Skeletal muscle cell (primary cell): ENCODE measurements at regions not wholly inside any gene's neighbourhood (a gene's known extent, or its start where the extent isn't known, plus 50 kb on each side); places are given as distances from the start of the nearest gene placed in this dataset.

Source experiments
- DNase-seq: peaks from one replicate; pipeline ENCODE4 v3.0.0-alpha.2; 2010; ENCODE audit warnings: low read depth
- H3K4me3 ChIP-seq: 2 replicates; pipeline ENCODE4 v1.5.1; 2011; ENCODE audit warnings: low read depth, mild to moderate bottlenecking, control low read depth, low read length, moderate library complexity

DNA sequence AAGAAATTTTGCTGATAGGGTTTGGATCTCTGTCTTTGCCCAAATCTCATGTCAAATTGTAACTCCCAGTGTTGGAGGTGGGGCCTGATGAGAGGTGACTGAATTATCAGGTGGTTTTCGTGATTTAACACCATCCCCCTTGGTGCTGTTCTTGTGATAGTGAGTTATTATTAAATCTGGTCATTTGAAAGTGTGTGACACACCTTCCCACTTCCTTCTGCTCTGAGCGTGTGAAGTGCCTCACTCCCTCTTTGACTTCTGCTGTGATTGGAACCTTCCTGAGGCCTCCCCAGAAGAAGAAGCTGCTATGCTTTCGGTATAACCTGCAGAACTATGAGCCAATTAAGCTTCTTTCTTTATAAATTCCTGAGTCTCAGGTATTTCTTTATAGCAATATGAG, 632.0 kb downstream of the SLITRK5 start:
- H3K4me3 ChIP-seq, result no peak overlapping the region
- no peak for DNase-seq

DNA sequence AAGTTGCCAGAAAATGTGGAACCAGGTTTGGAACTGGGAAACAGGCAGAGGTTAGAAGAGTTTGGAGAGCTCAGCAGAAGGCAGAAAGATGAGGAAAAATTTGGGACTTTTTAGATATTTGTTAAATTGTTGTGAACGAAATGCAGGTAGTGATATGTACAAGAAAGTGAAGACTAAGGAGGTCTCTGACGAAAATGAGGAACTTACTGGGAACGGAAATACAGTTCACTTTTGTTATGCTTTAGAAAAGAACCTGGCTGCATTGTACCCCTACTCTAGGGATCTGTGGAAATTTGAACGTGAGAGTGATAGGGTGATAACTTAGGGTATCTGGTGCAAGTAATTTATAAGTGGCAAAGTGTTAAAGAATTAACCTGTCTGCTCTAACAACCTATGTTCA, 632.4 kb downstream of the SLITRK5 start:
- DNase-seq, result no peak
- H3K4me3 ChIP-seq, result no peak overlapping the region

DNA sequence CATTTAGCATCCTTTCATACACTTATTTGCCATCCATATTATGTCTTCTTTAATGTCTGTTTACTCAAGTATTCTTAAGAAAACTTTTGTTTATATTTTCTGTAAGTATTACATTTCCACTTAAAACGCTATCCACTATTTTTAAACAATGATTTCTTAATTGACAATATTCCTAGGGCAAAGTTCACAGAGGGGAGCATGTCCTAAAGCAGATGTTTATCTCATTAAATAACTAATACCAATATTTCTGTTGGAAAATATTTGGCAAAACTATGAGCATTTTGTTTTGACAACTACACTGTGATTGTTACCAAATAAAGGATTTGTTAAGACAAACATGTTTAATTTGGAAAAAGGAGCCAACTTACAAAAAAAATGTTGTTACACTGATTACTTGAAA, 643.3 kb downstream of the SLITRK5 start:
- no peak for DNase-seq

DNA sequence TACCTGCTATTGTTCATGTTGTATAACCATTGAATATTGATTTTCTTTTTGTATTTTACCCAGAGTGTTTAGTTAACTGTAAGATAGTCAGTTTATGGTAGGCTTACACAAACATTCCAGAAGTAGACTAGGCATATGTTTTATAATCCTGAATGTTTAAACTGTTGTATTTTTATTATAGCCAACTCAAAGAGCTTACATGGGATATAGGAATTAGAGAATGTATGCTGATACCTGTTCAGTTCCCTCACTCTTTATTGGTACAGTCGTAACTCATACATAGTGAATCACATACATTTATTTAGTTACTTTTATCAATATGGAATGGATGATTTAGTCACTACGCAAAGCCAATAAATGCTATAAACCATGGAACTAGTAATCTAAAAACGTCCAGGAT, 657.9 kb downstream of the SLITRK5 start:
- DNase-seq, result no peak
- H3K4me3 ChIP-seq, result no peak overlapping the region

More for the DNA sequence above, 643.3 kb downstream of the SLITRK5 start:
- no peak overlapping the region for H3K4me3 ChIP-seq

DNA sequence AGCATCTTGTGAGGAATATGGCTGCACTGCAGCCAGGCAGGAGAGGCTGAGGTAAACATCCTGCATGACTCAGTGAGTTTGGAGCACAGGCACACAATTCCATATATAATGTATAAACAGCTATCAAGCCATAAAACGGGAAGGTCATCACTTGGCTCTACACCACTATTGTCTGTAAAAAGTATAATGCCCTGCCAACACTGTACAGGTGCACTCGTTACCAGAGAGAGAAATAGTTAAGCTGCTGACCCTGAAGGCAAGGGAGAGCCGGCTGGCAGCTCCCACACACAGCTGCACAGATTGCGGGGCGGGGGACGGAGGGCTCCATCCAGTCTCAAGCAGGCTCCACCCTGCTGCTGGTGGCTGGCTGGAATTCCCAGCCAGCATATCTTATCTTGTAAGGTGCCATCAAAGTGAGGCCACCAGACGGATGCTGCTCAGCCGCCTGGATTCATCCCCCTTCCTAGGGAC, 668.1 kb downstream of the SLITRK5 start:
- H3K4me3 ChIP-seq, result no peak overlapping the region
- DNase-seq, result no peak

DNA sequence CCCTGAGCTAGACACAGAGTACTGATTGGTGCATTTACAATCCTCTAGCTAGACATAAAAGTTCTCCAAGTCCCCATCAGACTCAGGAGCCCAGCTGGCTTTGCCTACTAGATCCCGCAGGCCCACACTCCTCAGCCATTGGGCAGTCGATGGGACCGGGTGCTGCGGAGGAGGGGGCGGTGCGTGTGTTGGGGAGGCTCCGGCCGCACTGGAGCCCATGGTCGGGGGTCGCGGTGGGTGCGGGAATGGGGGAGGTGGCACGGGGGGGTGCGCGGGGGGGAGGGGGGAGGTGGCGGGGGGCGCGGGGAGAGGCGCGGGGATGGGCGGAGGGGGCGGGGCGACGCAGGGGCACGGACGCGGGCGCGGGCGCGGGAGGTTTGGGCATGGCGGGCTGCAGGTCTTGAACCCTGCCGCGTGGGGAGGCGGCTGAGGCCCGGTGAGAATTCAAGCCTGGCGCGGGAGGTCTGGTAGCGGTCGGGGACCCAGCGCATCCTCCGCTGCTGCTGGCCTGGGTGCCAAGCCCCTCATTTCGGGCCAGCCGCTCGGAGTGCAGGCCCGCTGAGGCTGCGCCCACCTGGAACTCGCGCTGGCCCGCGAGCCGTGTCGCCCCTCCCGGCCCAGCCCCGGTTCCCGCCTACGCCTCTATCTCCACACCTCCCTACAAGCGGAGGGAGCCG, 674.1 kb downstream of the SLITRK5 start:
- no peak overlapping the region for H3K4me3 ChIP-seq
- DNase-seq, result no peak

DNA sequence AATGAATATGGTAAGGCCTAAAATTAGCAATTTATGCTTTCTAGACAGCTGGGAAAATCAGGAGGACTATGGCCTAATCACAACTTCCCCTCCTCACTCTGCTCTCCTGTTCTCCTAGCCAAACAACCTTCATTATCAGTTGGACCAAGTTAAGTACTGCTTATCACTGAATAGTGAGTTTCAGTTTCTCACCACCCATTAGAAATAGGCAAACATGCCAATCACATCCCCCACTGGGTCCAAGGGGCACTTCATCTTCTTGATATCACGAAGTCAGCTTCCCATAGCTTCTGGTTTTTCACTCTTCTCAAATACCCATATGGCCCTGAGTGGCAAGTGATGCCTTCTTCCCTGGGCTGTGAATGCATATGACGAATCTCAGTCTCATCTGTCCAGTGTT, 689.6 kb downstream of the SLITRK5 start:
- H3K4me3 ChIP-seq, result no peak overlapping the region
- DNase-seq, result no peak

DNA sequence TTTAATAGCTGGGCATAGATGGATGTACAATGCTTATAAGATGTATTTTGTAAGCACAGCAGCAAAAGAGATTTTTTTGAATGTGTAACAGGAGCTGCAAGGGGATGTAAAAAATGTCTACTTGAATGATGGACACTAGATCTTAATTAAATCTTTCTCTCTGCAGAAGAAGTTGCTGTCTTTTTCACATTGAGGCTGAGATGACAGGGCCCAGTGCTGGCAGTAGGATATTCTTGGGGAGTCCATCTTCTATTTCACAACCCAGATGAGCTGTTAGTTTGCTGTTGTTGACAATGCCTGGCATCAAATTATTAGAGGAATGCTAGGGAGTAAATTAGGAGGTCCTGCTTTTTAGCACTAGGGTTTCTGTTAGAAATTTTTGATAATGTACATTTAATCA, 698.7 kb downstream of the SLITRK5 start:
- H3K4me3 ChIP-seq, result no peak overlapping the region
- no peak for DNase-seq

DNA sequence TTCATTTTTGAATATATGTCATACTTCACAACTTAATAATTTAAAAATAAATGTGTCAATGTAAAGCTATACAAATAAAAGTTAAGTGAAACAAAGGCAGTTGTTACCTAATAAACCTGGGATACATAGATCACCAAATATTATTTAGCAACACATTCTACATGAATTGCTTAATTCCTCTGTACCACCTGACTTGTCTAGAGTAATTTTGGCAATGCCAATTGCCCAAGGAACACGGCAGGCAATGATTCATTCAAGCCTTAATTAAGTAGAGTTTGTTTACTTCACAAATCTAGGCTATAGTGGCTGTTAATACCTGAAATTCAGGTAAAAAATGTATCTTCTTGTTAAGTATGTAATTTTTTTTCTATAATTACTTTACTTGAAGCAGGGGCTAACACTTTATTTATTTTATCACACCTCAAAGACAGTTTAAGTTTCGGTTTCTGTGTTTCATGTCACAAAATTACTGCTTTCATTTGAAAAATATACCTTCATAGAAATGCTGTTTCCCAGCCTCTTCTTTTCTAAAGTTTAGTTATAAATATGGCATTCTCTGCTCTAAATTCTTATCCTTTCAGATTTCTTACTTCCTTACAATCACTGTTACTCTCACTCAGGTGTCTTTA, 705.7 kb downstream of the SLITRK5 start:
- no peak for DNase-seq
- H3K4me3 ChIP-seq, result no peak overlapping the region

DNA sequence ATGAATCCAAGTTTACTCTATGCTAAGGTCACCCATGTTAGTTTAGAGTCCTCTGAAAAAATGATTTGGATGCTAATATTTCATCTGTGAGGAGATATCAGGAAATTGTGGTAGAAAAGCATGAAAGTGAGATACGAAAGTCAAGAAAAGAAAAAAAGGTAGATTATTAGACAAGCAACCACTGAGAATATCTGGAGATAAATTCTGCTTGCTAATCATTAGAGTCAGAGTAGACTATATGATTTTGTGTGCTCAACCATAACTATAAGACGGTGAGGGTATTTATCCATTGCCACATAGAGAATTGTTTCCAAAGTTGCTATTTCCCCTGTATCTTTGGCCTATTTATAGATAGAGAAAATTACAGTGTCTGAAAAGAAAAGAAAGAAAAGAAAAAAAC, 706.7 kb downstream of the SLITRK5 start:
- no peak overlapping the region for H3K4me3 ChIP-seq

DNA sequence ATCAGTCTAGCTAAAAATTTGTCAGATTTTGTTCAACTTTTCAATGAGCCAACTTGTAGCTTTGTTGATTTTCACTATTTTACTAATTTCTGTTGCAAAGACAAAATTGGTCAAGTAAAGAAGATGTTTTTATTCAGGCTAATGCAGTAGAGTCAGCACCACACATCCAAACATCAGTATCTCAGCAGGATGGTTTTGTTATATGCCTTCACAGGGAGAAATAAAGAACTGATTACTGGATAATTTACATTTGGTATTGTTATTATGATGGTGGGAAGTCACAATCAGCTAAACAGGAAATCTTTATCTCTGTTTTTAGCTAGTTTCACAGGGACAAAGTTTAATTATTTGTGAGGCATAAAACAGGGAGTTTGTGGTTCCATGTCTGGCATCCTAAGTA, 713.4 kb downstream of the SLITRK5 start:
- DNase-seq, result no peak
- no peak overlapping the region for H3K4me3 ChIP-seq

More for the DNA sequence above, 706.7 kb downstream of the SLITRK5 start:
- DNase-seq, result no peak

DNA sequence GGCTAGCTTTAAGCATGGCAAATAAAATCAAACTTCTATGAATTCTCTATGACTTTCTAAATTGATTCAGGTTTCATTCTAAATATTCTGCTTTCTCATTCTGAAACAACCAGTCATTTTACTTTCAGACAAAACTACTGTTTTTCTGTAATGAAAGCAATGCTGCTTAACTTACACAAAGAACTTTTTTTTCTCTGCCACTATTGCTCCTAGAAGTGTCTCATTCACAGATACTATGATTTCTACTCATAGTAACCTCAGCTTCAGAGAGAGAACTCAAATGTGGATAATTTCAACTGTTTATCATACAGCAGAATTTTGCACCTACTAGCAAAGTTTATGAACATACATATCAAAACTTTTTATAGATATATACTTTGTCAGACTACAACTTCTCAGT, 724.6 kb downstream of the SLITRK5 start:
- H3K4me3 ChIP-seq, result no peak overlapping the region
- no peak for DNase-seq

DNA sequence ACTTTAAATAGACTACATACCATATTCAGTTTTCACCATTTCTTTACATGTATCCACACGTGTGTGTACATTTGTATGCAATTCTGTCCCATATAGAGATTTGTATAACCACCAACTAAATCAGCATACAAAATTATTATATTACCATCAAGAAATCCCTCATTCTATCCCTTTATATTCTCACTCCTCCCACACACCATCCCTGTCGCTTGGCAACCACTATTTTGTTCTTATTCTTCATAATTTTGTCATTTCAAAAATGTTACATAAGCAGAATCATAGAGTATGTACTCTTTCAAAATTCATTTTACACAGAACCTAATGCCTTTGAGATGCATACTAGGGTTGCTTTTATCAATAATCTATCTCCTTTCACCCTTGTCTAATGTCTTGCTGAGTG, 740.5 kb downstream of the SLITRK5 start:
- no peak for DNase-seq
- H3K4me3 ChIP-seq, result no peak overlapping the region

DNA sequence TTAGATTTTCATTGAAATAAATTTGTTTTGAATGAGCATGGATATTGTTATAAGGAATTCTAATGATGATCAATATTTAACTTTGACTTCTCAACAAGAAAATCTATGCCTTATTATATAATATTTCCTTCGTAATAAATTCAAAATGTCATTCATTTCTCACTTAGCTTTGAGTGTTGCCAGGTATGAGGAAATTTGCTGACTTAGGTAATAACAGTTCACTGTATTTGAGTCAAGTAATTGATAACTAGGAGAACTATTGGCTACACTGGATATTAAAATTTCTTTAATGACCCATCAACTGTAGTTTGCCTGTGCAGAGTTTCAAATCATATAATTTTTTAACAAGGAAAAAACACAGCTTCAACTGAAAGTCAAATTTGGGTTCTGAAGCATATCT, 746.6 kb downstream of the SLITRK5 start:
- DNase-seq, result no peak
- H3K4me3 ChIP-seq, result no peak overlapping the region

DNA sequence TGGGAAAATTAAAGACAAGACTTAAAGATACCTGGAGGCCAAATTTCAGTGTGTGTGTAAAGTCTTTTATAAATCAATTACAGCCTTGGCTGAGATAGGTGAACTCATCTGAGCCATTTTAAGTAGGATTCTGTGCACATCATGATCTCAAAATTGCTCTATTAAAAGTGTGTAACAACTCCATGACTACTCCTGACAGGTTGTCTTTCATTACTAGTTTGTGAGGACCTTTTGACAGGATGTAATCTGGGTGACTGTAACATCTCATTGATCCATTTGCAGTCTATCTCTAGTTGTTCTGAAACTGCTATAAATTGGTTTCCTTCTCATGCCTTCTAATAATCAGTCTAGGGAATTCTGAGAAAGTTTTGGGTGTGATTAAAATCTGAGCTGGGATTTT, 753.3 kb downstream of the SLITRK5 start:
- no peak for DNase-seq
- H3K4me3 ChIP-seq, result no peak overlapping the region

DNA sequence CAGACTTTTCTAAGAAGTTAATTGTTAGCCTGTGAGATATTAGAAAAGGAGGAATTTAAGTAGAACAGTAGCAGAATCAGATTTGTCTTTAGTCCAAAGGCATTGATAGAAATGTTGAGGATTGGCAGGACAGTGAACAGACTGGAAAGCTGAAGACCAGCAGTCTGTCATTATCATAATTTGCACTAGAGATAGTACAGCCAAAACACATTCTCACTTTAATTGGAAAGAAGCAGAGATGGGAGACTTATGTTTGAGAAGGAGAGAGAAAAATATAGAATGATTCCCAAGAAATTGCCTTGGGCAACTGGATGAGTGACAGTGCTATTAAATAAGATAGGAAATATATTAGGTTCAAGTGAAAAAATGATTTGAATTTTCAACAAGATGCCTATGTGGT, 755.5 kb downstream of the SLITRK5 start:
- DNase-seq, result no peak

DNA sequence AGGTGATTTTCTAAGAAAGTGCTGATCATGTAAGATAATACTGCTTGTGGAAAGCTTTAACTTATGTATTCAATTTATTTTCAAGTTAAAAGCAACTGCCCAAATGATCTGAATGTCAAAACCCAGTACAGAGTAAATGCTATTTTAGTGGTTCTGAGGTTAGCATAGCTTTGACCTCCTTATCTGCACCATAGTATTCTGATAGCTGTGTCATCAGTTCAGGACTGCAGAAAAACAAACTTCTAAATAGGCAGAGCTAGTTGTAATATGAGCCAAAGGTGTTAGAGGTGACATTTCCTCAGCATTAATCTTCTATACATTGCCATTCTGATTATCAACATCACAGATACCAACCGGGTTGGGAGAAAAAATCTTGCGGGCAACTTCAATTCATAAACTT, 758.7 kb downstream of the SLITRK5 start:
- no peak overlapping the region for H3K4me3 ChIP-seq
- DNase-seq, result no peak

More for the DNA sequence above, 755.5 kb downstream of the SLITRK5 start:
- H3K4me3 ChIP-seq, result no peak overlapping the region

DNA sequence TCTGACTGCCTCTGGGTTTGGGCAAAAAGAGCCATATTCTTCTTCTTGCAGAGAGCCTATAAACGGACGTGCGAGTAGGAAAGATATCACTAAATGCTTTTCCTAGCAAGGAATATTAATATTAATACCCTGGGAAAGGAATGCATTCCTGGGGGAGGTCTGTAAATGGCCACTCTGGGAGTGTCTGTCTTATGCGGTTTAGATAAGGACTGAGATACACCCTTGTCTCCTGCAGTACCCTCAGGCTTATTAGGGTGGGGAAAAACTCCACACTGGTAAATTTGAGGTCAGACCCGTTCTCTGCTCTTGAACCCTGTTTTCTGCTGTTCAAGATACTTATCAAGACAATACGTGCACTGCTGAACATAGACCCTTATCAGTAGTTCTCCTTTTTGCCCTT, 763.8 kb downstream of the SLITRK5 start:
- no peak for DNase-seq
- no peak overlapping the region for H3K4me3 ChIP-seq

DNA sequence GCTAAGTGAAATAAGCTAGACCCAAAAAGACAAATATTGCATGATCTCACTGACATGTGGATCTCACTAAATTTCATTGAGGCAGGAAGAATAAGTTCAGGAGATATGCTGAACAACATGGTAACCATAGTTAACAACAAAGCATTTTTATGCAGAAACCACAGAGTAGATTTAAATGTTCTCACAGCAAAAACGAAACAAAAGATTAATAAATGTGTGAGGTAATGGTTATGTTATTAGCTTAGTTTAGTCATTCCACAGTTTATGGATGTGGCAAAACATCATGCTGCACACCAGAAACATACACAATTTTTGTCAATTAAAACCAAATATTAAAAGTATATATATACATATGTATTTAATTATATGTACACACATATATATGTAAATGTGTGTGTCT, 765.8 kb downstream of the SLITRK5 start:
- H3K4me3 ChIP-seq, result no peak overlapping the region
- no peak for DNase-seq

DNA sequence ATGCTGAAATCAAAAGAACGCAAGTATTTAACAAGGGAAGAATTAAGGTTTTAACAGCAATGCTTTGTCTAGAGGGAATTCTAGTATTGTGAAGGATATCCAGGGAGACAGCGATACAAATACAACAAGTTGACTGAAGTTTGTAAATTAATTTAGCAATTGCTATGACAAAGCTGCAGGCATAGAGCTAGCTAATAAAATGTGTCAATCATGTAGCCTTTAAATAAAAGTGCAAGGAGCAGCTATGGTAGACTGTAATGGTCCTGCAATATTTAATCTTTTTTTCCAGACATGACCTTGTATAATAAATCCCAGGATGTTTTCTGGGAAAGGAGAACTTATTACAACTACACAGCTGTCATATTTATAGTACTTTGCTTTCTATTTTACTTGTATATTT, 779.3 kb downstream of the SLITRK5 start:
- H3K4me3 ChIP-seq, result no peak overlapping the region

DNA sequence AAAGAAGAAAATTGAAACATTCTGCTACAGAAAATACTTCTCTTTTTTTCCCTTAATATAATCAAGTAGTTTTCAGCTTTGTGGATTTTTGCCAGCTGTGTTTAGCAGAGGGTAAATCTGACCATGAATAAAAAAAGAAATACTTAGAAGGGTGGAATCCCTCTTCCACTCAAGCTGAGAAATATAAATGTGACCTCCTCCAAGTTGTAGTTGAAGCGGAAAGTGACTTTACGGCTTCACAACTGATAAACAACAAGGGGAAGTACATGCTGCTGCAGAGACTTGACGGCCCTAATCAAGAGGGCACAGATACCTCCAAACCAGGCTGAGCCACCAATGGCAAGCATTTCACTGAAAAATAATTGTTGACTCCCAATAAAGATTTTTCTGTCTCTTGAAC, 785.0 kb downstream of the SLITRK5 start:
- H3K4me3 ChIP-seq, result no peak overlapping the region
- no peak for DNase-seq

More for the DNA sequence above, 779.3 kb downstream of the SLITRK5 start:
- DNase-seq, result no peak
